ENCODE measurements at regions not wholly inside any gene's neighbourhood (a gene's known extent, or its start where the extent isn't known, plus 50 kb on each side); places are given as distances from the start of the nearest gene placed in this dataset.

GRCh38 chr4:185987961-185988627, 80.9 kb upstream of the TLR3 start:
- no peak for DNase-seq (ENCODE audit: low spot score)

GRCh38 chr4:185991770-185992169, 77.2 kb upstream of the TLR3 start:
- DNase-seq (ENCODE audit: low spot score) = no peak

- no peak for DNase-seq (ENCODE audit: low spot score)
Measured at GRCh38 chr4:185992585-185992984, 76.4 kb upstream of the TLR3 start.

GRCh38 chr4:185993328-185993973, 75.5 kb upstream of the TLR3 start:
- DNase-seq (ENCODE audit: low spot score) = no peak

GRCh38 chr4:185994750-185995149, 74.2 kb upstream of the TLR3 start:
- DNase-seq (ENCODE audit: low spot score) = no peak

- DNase-seq (ENCODE audit: low spot score) = no peak
Measured at GRCh38 chr4:185995665-185996064, 73.3 kb upstream of the TLR3 start.

GRCh38 chr4:185997296-185997695, 71.7 kb upstream of the TLR3 start:
- DNase-seq (ENCODE audit: low spot score) = no peak

- DNase-seq (ENCODE audit: low spot score) = no peak
Measured at GRCh38 chr4:185998791-185999190, 70.2 kb upstream of the TLR3 start.

- DNase-seq (ENCODE audit: low spot score) = no peak
Measured at GRCh38 chr4:185999207-185999606, 69.7 kb upstream of the TLR3 start.

- DNase-seq (ENCODE audit: low spot score) = peak; percentile 9
Measured at GRCh38 chr4:186002853-186003252, 66.1 kb upstream of the TLR3 start.

- no peak for DNase-seq (ENCODE audit: low spot score)
Measured at GRCh38 chr4:186003746-186004145, 65.2 kb upstream of the TLR3 start.

- DNase-seq (ENCODE audit: low spot score) = no peak
Measured at GRCh38 chr4:186008057-186008456, 60.9 kb upstream of the TLR3 start.

- no peak for DNase-seq (ENCODE audit: low spot score)
Measured at GRCh38 chr4:186009976-186010375, 59.0 kb upstream of the TLR3 start.

- no peak for DNase-seq (ENCODE audit: low spot score)
Measured at GRCh38 chr4:186010821-186011220, 58.1 kb upstream of the TLR3 start.

- no peak for DNase-seq (ENCODE audit: low spot score)
Measured at GRCh38 chr4:186012071-186012470, 56.9 kb upstream of the TLR3 start.

- DNase-seq (ENCODE audit: low spot score) = no peak
Measured at GRCh38 chr4:186013419-186014186, 55.4 kb upstream of the TLR3 start.

GRCh38 chr4:186015212-186015817, 53.6 kb upstream of the TLR3 start:
- DNase-seq (ENCODE audit: low spot score) = no peak

- DNase-seq (ENCODE audit: low spot score) = no peak
Measured at GRCh38 chr4:186016796-186017195, 52.2 kb upstream of the TLR3 start.

GRCh38 chr4:186017801-186018200, 51.2 kb upstream of the TLR3 start:
- no peak for DNase-seq (ENCODE audit: low spot score)

- no peak for DNase-seq (ENCODE audit: low spot score)
Measured at GRCh38 chr4:186018261-186018660, 50.7 kb upstream of the TLR3 start.

- no peak for DNase-seq (ENCODE audit: low spot score)
Measured at GRCh38 chr4:186018784-186019183, 50.2 kb upstream of the TLR3 start.

All from SK-N-DZ (cell line).